ENCODE measurements at regions not wholly inside any gene's neighbourhood (a gene's known extent, or its start where the extent isn't known, plus 50 kb on each side); places are given as distances from the start of the nearest gene placed in this dataset.
"Not testable (repeated sequence)": the region's sequence is repeated elsewhere in the genome, so short reads cannot be mapped to it uniquely, and the experiment has no call there.

DNA sequence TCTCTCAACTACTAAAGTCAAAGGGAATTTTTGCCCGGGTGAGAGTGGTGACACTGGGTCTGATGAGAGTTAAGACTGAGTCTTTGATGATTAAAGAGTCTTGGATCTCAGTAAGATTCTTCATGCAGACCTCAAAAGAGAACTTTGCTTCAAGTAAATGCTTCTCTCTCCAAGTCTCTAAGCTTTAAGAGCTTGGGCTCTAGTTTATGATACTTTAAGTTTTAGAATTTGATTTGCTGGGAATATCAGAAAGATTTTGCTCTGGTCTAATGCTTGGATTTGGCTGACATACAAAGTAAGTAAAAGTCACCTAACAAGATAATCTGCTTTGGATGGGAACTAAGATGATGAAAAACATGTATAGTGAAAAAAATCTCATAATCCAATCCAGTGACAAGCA is 566.3 kb downstream of the MAT2B start:
- in situ Hi-C loops (cut with MboI; ENCODE audit: low sequenced_read_pairs) = no loop called here

DNA sequence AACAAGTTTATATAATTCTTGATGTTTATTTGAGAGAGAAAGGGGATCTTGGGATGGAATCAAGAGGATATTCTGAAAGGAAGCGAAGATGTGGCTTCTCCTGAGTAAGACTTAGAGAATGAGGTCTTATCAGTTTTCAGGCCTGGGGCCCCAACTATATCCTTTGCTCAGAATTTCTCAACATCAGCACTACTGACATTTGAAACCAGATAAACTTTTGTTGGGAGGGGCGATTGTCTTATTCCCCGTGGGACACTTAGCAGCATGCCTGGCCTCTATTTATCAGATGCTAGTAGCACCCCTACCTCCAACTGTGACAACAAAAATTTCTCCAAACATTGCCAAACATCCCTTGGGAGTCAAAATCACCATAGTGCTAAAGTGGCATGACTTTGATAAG is 567.7 kb downstream of the MAT2B start:
- in situ Hi-C loops (cut with MboI; ENCODE audit: low sequenced_read_pairs) = no loop called here

GRCh38 chr5:164076556-164076955 is 571.1 kb downstream of the MAT2B start:
- in situ Hi-C loops (cut with MboI; ENCODE audit: low sequenced_read_pairs) = no loop called here

DNA sequence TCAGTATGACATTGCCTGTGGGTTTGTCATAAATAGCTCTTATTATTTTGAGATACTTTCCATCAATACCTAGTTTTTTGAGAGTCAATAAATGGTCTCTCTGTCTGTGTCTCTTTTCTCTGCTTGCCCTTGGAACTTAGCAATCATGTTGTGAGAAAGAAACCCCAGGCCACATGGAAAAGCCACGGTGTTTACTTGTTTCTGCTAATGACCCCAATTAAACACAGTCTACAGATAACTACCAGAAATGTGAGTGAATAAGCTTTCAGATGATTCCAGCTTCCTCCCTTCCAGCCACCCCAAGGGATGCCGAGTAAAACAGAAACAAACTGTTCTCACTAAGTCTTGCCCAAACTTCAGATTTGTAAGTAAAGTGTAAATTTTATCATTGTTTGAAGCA is 584.9 kb downstream of the MAT2B start:
- in situ Hi-C loops (cut with MboI; ENCODE audit: low sequenced_read_pairs) = no loop called here

- in situ Hi-C loops (cut with MboI; ENCODE audit: low sequenced_read_pairs) = no loop called here
Observed at GRCh38 chr5:164091836-164092235, 586.4 kb downstream of the MAT2B start.

DNA sequence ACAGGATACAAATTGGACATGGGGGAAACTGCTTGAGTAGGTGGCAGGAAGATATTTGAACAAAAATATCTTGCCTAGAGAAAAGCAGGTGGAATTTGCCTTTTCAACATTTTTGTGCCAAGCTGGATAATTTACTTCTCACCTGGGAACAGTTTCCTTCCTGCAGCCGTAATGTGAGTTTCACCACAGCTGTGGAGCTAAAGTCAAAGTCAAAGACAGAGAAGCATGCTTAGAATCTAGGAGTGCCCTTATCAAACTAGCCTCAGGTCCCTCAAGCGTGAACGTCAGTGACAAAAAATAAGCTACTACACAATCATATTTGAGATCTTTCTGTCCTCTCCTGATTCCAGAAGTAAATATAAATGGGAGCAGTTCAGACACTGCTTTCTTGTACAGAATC is 588.9 kb downstream of the MAT2B start:
- in situ Hi-C loops (cut with MboI; ENCODE audit: low sequenced_read_pairs) = no loop called here

DNA sequence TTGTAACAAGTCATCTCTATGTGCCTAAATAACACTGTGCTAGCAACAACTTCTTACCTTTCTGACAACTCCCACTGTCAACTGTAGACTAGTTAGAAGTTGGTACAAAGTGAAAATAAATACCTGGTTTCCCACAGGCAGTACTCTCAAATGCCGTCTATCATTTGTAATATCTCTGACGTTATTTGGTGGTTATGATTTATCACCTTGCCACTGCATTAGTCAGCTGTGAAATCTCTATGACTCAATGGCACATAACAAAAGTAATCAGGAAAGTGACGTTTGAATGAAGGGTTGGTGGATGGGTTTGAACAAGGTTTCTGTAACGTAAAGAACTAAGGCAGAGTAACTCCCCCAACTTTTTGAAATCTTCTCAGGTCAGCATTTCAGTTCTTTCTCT is 592.3 kb downstream of the MAT2B start:
- in situ Hi-C loops (cut with MboI; ENCODE audit: low sequenced_read_pairs) = no loop called here

DNA sequence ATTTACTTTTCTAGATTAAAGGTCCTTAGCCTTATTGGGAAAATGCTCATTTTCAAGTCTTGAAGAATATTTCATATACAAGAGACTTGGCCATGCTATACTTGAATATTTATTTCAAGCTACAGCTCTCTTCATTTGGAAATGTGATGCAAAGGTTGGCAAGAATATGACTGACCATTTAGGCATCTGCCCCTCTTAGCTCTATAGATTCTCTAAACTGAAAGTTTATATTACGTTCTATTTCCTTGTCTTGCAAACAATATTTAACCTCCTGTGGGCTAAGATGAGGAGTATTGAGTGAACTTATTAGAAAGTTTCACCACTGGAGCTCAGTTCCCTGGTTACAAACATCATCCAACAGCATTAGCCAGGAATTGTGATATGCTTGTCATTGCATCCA is 593.1 kb downstream of the MAT2B start:
- in situ Hi-C loops (cut with MboI; ENCODE audit: low sequenced_read_pairs) = no loop called here

DNA sequence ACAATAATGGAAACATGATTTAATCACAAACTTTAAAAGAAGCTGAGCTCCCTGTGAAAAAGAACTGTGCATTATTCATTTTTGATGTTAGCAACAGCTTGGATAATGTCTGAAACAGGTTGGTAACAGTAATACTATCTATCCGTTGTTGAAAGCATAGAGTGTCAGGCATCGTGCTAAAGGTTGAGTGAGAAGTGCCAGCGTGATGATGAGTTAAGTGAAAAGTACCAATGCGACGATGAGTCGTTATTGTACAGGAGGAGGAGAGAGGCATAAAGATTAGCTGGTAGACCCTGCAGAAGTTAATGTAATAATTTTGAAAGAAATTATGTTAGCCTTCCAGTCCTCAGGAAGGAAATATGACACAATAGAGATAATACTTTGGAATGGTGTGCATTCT is 593.6 kb downstream of the MAT2B start:
- in situ Hi-C loops (cut with MboI; ENCODE audit: low sequenced_read_pairs) = no loop called here

- in situ Hi-C loops (cut with MboI; ENCODE audit: low sequenced_read_pairs) = no loop called here
Observed at GRCh38 chr5:164115420-164115819, 610.0 kb downstream of the MAT2B start.

DNA sequence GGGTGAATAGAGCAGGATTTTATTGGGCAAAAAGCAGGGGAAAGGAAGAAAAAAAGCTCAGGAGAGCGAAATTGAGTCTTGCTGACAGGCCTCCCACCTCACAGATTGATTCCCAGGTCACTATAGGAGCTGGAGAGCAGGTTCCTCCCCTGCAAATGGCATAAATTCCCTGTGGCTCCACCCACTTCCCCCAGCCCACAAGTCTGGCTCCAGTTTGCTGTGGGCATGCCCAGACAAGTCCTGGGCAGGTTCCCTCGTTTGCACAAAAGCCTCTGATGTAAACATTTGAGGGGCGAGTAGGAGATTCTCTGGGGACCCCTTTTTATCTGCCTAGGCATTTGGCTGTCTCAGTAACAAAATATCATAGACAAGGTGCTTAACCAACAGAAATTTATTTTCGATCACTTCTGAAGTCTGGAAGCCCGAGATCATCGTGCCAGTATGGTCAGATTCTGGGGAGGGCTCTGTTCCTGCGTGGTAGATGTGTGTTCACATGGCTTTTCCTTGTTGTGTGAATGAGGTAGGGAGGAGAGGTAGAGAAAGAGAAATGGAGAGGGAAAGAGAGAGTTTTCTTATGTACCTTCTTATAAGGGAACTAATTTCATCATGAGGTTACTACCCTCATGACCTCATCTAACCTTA is 614.5 kb downstream of the MAT2B start:
- in situ Hi-C loops (cut with MboI; ENCODE audit: low sequenced_read_pairs) = no loop called here

DNA sequence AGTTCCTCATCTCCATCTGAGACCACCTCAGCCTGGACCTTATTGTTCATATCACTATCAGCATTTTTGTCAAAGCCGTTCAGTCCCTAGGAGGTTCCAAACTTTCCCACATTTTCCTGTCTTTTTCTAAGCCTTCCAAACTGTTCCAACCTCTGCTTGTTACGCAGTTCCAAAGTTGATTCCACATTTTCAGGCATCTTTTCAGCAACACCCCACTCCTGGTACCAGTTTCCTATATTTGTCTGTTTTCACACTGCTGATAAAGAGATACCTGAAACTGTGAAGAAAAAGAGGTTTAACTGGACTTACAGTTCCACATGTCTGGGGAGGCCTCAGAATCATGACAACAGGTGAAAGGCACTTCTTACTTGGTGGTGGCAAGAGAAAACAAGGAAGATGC is 622.1 kb downstream of the MAT2B start:
- in situ Hi-C loops (cut with MboI; ENCODE audit: low sequenced_read_pairs) = no loop called here

DNA sequence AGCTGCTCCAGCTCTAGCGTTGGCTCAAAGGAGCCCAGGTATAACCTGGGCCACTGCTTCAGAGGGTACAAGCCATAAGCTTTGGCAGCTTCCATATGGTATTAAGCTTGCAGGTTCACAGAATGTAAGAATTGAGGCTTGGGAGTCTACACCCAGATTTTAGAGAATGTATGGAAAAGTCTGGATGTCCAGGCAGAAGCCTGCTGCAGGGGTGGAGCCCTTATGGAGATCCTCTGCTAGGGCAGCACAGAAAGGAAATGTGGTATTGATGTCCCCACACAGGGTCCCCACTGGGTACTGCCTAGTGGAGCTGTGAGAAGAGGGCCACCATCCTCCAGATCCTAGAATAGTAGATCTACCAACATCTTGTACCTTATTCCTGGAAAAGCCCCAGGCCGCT is 626.9 kb downstream of the MAT2B start:
- in situ Hi-C loops (cut with MboI; ENCODE audit: low sequenced_read_pairs) = no loop called here

DNA sequence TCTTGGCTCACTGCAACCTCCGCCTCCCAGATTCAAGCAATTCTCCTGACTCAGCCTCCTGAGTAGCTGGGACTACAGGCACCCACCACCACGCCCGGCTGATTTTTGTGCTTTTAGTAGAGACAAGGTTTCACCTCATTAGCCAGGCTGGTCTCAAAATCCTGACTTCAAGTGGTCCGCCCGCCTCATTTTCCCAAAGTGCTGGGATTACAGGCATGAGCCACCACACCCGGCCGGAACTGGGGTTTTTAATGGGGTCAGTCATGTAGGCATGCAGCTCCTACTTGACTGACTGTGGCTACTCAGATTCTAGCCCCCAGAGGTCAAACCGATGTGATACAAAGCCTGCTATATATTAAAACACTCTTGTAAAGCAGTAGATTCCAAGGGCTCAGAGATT is 631.7 kb downstream of the MAT2B start:
- in situ Hi-C loops (cut with MboI; ENCODE audit: low sequenced_read_pairs) = no loop called here

- in situ Hi-C loops (cut with MboI; ENCODE audit: low sequenced_read_pairs) = no loop called here
Observed at GRCh38 chr5:164139423-164139822, 634.0 kb downstream of the MAT2B start.

DNA sequence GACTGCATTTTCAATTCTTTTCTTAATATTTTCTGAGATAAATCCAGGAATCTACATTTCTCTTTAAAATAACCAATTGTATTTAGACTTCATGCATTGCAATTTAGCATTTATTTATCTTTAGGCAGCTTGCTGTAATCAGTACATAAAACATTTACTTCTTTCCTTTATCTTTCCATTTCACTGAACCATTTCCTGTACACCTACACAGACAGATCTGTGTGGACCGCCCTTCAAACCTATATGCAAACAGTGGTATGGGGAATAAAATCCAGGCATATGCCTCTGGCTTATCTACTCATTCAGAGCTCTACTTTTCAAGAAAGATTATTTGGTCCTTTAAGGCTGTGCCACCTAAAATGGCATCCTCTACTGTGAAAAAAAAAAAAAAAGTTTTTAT is 640.0 kb downstream of the MAT2B start:
- in situ Hi-C loops (cut with MboI; ENCODE audit: low sequenced_read_pairs) = no loop called here

DNA sequence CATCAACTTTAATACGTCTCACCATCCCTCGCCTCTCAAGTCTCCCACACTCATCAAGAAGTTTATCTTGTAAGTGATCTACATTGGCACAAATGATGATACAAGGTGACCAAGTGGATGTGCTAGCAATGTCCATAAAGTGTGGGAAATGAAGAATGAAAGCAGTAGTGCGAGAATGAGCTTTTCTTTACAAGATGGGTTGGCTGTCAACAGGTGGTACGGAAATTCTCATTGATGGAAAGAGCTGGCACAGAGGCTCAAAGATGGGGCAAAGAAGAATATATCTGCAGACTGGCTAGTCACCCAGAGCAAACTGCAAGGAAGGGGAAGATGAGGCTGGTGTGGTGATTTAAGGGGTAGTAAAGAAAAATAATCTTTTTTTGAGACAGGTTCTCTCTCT is 640.8 kb downstream of the MAT2B start:
- in situ Hi-C loops (cut with MboI; ENCODE audit: low sequenced_read_pairs) = no loop called here

- in situ Hi-C loops (cut with MboI; ENCODE audit: low sequenced_read_pairs) = no loop called here
Observed at GRCh38 chr5:164148292-164148691, 642.9 kb downstream of the MAT2B start.

DNA sequence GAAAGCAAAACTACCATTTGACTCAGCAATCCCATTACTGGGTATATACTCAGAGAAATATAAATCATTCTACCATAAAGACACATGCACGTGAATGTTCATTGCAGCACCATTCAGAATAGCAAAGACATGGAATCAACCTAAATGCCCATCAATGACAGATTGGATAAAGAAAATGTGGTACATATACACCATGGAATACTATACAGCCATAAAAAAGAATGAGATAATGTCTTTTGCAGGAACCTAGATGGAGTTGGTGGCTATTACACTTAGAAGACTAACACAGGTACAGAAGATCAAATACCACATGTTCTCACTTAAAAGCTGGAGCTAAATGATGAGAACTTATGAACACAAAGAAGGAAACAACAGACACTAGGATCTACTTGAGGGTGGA is 647.1 kb downstream of the MAT2B start:
- in situ Hi-C loops (cut with MboI; ENCODE audit: low sequenced_read_pairs) = not testable (repeated sequence)

DNA sequence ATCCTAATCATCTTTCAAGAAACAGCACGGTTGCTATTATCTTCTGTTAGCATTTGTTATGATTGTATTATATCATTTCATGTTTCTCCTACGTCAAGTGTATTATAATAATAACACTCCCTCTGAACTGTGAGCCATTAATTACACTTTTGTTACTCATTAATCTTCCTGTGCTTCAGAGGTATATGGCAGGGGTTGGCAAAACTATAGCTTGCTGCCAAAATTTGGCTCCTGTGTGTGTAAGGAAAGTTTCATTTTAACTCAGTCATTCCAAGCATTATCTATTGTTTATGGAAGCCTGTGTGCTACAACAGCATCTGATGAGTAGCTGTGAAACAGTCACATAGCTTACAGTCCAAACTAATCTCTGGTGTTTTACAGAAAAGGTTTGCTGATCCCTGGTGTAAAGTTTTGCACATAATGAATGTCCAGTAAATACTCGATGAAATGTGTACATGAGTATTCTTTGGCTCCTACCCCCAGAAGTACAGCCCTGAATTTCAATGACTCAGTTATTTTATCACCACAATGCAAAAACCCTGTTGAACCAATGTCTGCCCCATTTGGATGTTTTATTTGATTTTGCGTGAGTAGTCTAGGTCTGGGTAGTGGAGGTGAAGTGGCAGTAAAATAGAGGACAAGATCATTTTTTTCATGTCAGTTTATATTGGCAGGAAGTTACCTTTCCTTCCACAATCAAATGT is 648.2 kb downstream of the MAT2B start:
- in situ Hi-C loops (cut with MboI; ENCODE audit: low sequenced_read_pairs) = no loop called here

DNA sequence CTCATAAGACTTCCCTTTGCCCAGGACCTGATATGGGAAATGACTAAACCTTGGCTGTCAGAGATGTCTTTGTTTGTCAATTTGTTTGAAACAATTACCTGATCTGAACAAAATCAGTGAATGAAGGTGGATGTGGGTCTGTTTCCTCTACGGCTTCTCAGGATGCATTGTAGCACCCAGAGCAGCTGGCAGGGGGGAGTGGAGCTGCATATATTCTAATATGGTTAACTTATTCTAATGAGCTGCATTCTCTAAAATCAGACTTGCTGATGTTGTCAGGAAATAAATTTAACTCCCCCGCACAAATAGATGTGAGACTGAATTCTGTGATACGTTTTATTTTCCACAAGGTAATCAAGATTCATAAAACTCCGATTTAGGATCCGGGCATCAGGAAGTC is 665.4 kb downstream of the MAT2B start:
- in situ Hi-C loops (cut with MboI; ENCODE audit: low sequenced_read_pairs) = no loop called here

DNA sequence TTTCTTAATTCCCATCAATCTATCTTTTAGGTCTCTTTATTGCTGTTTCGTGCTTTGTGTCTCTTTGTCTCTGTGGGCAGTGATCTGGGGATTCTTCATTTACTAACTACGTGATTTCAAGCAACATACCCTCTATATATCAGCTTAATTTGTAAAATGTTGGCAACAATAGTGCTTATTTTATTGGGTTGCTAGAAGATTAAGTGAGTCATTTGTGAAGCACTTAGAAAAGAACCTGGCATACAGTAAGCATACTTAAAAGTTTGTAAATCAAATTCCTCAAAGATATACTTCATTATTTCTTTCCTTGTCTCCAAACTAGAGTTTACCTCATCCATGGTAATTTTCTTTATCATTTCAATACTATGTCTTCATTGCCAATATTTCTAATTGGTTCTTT is 669.7 kb downstream of the MAT2B start:
- in situ Hi-C loops (cut with MboI; ENCODE audit: low sequenced_read_pairs) = no loop called here

- in situ Hi-C loops (cut with MboI; ENCODE audit: low sequenced_read_pairs) = no loop called here
Observed at GRCh38 chr5:164179406-164179805, 674.0 kb downstream of the MAT2B start.
